ENCODE measurements at regions not wholly inside any gene's neighbourhood (a gene's known extent, or its start where the extent isn't known, plus 50 kb on each side); places are given as distances from the start of the nearest gene placed in this dataset.

GRCh38 chrX:20427173-20427770 is 160.6 kb upstream of the RPS6KA3 start:
- Histone ChIP-seq H4K20me1 (ENCODE audit: insufficient read depth, poor library complexity, severe bottlenecking) (no peaks in the 10 kb centered on the region), H3K27me3 (no peaks in the 10 kb centered on the region), H3K9me3 (ENCODE audit: low read depth) (no peaks in the 10 kb centered on the region), H3K36me3 (replicated peaks; ENCODE audit: insufficient read depth, low read depth) (no peaks in the 10 kb centered on the region), H3K4me3 (no peak overlapping the region), H3K27ac (no peak overlapping the region), H3K4me1 (ENCODE audit: insufficient read depth) (no peaks in the 10 kb centered on the region), H3K4me2 (no peak overlapping the region), H3K79me2 (no peaks in the 10 kb centered on the region), H2AFZ (no peak overlapping the region), H3K9me2 (replicated peaks; ENCODE audit: insufficient read depth) (no peaks in the 10 kb centered on the region)
- TF ChIP-seq CTCF (IDR thresholded peaks at IDR 0.05; ENCODE audit: poor library complexity) = no peak
- no peak for TF ChIP-seq EZH2 (IDR thresholded peaks at IDR 0.05; ENCODE audit: borderline replicate concordance)
- TF ChIP-seq EZH2phosphoT487 (IDR thresholded peaks at IDR 0.05; ENCODE audit: low read depth, severe bottlenecking, unreplicated experiment) = no peak
- WGBS (ENCODE audit: low lambda C conversion rate, missing lambda C conversion rate) = 57% methylated on average over 3 of the region's 3 CpGs
- no peak for DNase-seq (ENCODE audit: low spot score)

- no peak overlapping the region for H2AFZ ChIP-seq
- 76% methylated on average over 2 of the region's 2 CpGs for WGBS (ENCODE audit: low lambda C conversion rate, missing lambda C conversion rate)
- H3K4me1 ChIP-seq (ENCODE audit: insufficient read depth) = no peaks in the 10 kb centered on the region
- no peak overlapping the region for H3K4me3 ChIP-seq
- no peaks in the 10 kb centered on the region for H3K9me2 ChIP-seq (replicated peaks; ENCODE audit: insufficient read depth)
- no peak for TF ChIP-seq EZH2phosphoT487 (IDR thresholded peaks at IDR 0.05; ENCODE audit: low read depth, severe bottlenecking, unreplicated experiment)
- TF ChIP-seq EZH2 (IDR thresholded peaks at IDR 0.05; ENCODE audit: borderline replicate concordance) = no peak
- no peak for TF ChIP-seq CTCF (IDR thresholded peaks at IDR 0.05; ENCODE audit: poor library complexity)
- H3K9me3 ChIP-seq (ENCODE audit: low read depth) = no peaks in the 10 kb centered on the region
- no peaks in the 10 kb centered on the region for H3K79me2 ChIP-seq
- DNase-seq (ENCODE audit: low spot score) = no peak
- no peaks in the 10 kb centered on the region for H3K27me3 ChIP-seq
- no peak overlapping the region for H3K27ac ChIP-seq
- H3K4me2 ChIP-seq = no peak overlapping the region
- H3K36me3 ChIP-seq (replicated peaks; ENCODE audit: insufficient read depth, low read depth) = no peaks in the 10 kb centered on the region
- H4K20me1 ChIP-seq (ENCODE audit: insufficient read depth, poor library complexity, severe bottlenecking) = no peaks in the 10 kb centered on the region
Observed at GRCh38 chrX:20421697-20422096, 155.0 kb upstream of the RPS6KA3 start.

- no peaks in the 10 kb centered on the region for H3K36me3 ChIP-seq (replicated peaks; ENCODE audit: insufficient read depth, low read depth)
- no peaks in the 10 kb centered on the region for H3K79me2 ChIP-seq
- H4K20me1 ChIP-seq (ENCODE audit: insufficient read depth, poor library complexity, severe bottlenecking) = no peaks in the 10 kb centered on the region
- no peak overlapping the region for H2AFZ ChIP-seq
- no peak overlapping the region for H3K27ac ChIP-seq
- H3K9me2 ChIP-seq (replicated peaks; ENCODE audit: insufficient read depth) = no peaks in the 10 kb centered on the region
- WGBS (ENCODE audit: low lambda C conversion rate, missing lambda C conversion rate) = 41% methylated on average over 2 of the region's 2 CpGs
- H3K4me1 ChIP-seq (ENCODE audit: insufficient read depth) = no peaks in the 10 kb centered on the region
- TF ChIP-seq EZH2 (IDR thresholded peaks at IDR 0.05; ENCODE audit: borderline replicate concordance) (no peak), CTCF (IDR thresholded peaks at IDR 0.05; ENCODE audit: poor library complexity) (no peak), EZH2phosphoT487 (IDR thresholded peaks at IDR 0.05; ENCODE audit: low read depth, severe bottlenecking, unreplicated experiment) (no peak)
- no peak for DNase-seq (ENCODE audit: low spot score)
- no peaks in the 10 kb centered on the region for H3K9me3 ChIP-seq (ENCODE audit: low read depth)
- H3K4me3 ChIP-seq = no peak overlapping the region
- no peak overlapping the region for H3K4me2 ChIP-seq
- no peaks in the 10 kb centered on the region for H3K27me3 ChIP-seq
Observed at GRCh38 chrX:20421275-20421674, 154.6 kb upstream of the RPS6KA3 start.

All from hepatocyte (in vitro differentiated cells).